GM18520 (cell line): ENCODE measurements at regions not wholly inside any gene's neighbourhood (a gene's known extent, or its start where the extent isn't known, plus 50 kb on each side); places are given as distances from the start of the nearest gene placed in this dataset.
"Not testable (repeated sequence)": the region's sequence is repeated elsewhere in the genome, so short reads cannot be mapped to it uniquely, and the experiment has no call there.

ENCODE experiments used
- ATAC-seq: cut with Tn5 transposase; IDR thresholded peaks from one replicate; pipeline ENCODE4 v1.9.1; 2021; ENCODE audit not compliant: unreplicated experiment

DNA sequence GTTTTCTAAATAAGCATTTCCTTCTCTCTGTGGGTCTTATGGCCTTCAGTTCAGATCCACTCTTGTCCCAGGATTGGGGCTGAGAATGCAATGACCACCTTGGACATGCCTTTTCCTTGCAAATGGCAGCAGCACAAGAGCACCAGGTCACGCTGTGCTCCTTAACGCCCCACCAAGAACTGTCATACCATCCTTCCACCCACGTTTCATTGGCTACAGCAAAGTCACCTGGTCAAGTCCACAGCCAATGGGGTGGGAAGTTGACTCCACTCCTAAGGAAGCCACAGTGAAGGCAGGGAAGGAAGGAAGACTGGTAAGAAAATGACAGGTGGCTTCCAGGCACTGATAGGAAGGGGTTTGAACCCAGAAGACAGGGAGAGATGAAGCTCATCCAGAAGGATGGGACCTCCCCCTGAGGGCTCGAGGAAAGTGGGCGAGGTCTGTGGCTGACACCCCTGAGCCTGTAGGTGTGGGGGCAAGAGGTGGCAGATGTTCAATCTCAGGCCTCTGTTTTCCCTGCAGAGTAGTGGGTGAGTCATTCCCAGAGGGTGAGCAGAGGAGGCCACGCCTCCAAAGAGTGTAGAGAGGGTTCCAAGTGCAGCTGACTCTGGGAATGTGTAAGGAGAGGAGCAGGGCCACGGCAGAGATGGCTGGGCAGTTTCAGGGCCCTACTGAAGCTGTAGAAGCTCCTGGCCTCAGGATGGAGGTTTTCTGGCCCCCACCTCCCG, 113.5 kb upstream of the VRK1 start:
- ATAC-seq, result no peak

DNA sequence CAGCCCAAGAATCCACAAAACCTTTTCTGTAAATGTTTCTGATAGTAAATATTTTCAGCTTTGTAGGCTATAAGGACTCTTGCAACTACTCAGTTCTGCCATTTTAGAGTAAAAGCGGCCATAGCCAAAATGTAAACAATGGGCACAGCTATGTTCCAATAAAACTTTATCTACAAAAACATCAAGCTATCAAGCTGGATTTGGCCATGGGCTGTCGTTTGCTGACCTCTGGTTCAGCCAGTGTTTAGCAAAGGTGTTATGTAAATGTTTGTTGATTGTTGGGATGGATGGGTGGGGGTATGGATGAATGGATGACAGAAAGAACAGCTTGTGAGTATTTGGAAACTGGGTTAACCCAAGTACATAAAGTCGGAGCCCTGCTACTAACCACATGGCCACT, 111.1 kb upstream of the VRK1 start:
- ATAC-seq, result no peak

DNA sequence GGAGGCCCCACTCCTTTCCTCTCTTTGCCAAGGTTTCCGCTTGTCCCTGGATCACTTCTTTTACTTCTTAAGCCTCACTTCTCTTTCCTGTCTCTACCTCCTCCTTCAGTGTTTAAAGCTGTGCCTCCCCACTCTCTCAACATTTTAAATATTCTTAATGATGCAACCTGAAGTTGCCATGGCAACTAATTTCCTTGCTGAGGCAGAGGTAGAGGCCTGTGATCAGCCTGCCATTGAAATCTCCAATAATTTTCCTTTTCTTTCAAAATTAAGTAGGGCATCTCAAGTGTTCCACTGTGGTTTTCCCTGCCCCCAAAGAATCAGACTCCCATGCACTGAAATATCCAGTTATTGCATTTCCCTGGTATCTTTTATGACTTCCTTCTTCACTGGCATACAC, 108.6 kb upstream of the VRK1 start:
- ATAC-seq, result no peak

DNA sequence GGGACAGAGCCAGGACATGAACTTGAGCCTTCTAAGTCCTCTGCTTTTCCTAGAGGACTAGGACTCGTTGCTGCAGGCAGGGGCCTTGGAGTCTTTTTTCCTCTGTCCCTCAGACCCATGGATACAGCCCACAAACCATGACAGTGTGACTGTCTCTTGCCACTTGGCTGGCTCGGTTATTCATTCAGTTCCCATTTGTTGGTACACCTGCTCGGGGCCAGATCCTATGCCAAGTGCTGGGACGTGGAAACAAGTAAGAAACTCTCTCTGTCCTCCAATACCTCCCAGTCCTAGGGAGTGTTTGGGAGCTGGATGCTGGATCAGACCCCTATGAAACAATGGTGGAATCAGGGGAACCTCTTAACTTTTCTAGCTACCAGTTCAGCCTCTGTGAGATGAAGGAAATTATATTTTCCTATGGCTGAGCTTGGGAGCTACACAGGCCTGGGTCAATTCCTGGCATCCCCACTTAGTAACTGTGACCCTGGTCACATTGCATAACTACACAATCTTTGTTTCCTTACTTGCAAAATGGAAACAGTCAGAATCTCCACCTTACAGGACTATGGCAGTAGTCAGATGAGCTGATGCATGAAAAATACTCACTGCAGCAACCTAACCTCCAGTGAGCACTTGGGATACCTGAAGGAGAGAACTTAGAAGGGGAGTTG, 106.3 kb upstream of the VRK1 start:
- no peak for ATAC-seq

DNA sequence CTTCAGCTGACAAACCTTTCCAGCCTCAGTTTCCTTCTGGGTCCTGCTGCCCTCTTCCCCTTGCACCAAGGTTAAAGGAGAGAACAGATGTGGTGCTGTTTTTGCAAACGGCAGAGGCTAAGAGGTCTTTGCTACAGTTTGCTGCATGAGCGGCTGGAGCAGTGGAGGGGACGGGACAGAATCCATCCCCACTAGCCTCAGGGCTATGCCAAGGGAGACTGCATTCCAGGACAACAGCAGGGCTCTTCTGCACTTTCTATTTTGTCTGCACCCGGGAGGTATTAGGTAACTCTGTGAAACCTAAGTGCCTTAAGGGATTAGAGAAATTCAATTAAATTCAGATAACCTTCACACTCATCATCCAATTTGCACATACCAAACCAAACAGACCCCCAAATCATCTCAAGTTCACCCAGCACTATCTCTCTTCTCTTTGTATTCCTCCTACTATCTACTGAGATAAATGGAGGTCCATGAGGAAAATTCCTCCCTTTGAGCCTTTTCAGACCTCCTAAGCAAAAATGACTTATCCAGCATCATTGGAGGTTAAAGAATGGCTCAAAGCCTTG, 103.8 kb upstream of the VRK1 start:
- ATAC-seq, result no peak

DNA sequence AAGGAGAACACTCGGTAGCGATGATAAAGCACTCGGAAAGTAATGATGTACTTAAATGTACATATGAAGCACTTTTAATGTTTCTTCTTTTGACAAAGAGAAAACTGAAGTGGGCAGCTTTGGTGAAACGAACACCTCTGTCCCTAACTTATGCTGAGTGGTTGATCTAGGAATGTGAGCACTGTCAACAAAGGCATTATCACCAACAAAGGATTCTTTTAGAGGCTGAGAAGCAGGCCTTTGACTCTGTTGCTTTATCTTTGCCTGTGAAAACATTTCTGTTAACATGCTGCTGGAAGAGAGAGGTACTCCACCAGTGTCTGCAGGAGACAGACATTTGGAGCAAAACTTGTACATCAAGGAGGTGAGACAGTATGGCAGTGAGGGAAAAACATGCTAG, 103.2 kb upstream of the VRK1 start:
- no peak for ATAC-seq

DNA sequence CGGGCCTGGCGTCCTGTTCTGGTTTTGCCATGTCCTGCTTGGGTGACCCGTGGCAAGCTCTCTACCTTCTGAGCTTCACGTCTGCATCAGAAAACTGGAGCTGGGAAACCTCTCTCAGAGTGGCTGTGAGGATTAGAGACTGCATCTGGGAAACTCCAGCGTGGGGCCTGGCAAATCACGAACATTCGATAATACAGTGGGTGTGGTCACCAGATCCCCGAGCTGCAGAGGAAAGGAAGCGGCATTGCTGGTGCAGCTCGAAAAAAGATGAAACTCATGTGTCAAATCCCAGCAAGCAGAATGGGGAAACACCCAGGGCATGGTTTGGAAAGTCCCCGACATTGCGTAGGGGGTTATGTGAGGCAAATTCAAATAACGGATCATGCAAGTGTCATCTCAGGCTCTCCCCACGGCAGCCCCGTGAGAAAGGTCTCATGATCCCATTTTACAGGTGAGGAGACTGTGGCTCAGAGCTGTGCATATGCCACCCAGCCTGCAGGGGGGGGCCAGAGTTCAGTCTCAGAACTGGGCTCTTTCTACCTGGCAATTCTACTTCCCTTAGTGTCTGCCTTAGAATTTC, 98.1 kb upstream of the VRK1 start:
- ATAC-seq, result peak; percentile 77

DNA sequence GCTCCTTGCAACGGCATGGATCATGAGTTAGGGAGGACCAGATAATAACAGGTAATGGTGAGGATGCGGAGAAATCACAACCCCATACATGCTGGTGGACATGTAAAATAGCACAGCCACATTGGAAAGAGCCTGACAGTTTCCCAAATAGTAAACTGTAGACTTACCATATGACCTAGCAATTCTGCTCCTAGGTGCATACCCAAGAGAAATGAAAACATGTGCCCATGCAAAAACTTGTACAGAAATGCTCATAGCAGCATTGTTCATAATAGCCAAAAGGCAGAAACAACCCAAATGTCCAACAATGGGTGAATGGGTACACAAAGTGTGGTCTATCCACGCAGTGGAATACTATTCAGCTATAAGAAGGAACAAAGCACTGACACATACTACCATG, 97.5 kb upstream of the VRK1 start:
- ATAC-seq, result no peak

DNA sequence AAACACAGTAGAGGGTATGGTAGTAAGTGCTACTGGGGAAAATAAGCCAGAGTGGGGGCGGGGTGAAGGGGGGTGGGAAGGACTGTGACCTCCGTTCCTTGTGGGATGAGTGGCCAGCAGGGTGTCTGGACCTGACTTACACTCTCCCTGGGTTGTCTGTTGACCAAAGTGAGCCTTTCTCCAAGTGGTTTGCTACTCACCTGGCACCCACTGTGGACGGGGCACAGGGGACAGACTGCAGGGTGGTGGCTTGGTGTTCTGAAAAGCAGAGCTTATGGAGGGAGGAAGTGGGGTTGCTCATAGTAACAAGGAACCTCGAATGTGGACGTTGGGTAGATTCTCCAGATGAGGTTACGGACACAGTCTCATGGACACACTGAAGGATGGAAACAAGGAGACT, 94.4 kb upstream of the VRK1 start:
- no peak for ATAC-seq

DNA sequence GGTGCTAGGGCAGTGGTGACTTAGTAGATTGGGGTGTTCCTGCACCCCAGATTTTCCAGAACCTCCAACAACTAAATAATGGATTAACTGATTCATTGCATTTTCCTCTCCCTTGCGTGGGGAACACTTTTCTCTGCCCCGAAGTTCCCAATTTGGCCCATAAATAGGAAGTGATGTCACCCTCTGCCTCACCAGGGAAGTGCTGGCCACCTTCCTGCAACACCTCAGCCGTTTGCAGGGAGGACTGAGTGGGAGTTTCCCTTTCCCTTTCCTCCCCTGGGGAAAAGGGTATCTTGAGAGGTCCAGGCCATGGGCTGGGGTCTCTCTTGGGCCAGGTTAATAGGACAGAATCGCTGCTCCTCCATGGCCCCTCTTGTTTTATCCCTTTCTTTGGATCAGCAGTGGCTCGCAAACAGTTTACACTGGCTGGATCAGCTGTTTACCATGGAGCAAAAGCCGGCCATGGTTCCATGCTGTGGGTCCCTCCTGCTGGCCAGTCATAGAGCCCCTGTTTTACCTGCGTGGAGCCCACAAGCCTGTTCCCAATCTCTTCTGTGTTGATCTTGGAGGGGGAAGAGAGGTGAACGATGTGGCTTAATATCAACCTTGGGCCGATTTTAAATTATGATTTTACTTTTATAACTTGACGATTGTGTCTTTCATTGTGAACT, 91.6 kb upstream of the VRK1 start:
- ATAC-seq, result no peak

DNA sequence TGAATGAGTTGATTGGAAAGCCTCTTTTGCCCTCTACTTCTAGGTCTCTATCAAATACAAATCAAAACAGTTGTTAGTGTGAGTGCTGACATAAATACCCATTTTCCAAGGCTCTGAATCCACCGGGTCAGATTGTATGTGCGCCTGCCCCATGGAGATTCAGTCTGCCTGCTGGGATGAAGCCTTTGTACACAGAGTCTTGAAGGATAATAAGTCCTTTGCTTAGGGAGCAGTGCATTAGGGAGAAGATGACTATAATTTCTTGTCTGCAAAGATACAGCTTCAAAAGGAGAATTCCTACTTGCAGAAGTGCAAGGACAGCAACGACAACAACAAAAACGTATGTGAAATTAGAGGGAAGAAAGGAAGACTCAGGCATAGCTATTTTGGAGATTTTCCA, 90.3 kb upstream of the VRK1 start:
- ATAC-seq, result no peak

DNA sequence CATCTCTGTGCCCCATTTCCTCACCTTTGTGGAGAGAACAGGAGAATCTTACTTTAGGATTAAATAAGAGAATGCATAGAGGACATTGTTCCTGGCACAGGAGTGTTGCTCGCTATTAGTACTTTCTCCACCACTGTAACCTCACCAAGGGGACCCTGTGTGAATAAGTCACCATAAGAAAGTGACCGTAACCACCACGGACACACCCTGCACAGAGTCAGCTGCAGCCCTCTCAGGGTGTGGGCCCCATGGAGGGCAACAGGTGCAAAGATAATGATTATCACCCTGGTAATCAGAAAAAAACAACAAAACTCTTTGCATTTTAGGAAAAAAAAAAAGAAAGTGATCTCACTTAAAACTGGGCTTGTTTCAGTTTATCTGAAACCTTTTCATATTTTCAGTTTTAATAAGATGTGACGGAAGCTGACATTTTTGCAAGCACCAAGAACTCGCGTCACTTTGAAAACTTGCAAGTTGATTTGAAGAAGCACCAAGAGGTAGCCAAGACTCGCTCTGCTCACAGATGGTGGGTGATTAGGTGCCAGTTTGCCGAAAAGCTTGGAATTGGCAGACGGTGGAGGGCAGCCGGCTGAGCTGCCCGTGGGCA, 87.0 kb upstream of the VRK1 start:
- peak; percentile 75 for ATAC-seq

DNA sequence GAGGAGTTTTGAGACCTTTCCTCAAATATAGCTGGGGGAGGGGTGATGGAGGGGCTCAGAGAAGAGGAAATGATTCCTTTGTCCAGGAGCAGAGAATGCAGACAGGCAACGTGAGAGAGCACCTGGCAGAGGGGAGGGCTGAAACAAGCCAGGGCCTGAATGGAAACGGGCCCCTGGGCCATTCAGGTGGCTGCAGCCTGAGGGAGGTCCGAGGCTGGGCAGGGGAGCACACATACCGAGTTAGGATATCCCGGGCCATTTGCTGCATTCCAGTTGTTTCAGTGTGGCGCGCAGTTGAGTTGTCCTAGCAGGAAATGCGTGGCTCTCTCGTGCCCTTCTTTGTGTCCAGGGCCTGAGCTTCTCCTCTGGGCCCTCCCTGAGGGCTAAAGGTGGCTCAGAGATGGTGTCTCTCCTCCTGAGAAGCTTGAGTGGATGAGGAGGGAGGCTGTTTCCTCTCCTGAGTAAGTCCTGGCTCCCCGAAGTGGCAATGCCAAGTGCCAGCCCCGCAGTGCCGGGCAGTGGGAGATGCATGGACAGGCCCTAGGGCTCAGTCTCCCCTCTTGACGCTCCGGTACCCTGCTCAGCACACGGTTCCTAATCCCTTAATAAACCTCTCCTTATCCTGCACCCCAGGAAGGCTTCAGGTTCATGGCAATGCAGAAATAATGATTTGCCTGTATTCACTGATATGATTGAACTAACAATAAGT, 85.5 kb upstream of the VRK1 start:
- no peak for ATAC-seq

DNA sequence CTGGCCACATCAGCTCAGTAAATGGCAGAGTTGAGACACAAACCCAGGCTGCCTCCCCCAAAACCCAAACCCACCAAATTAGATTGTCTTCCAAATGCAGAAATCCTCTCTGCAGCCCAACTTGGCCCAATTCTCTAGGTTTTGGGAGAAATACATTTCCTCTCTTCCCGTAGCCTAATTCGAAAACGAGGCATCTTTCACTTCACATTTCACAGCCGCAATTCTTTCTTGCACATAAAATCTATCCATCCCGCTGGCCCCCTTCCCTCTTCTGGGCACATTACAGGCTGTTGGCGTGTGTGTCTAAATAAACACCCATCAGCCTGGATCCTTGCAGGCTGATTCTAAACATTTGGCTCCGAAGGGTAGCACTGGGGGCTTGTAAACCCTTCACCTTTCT, 83.8 kb upstream of the VRK1 start:
- no peak for ATAC-seq

DNA sequence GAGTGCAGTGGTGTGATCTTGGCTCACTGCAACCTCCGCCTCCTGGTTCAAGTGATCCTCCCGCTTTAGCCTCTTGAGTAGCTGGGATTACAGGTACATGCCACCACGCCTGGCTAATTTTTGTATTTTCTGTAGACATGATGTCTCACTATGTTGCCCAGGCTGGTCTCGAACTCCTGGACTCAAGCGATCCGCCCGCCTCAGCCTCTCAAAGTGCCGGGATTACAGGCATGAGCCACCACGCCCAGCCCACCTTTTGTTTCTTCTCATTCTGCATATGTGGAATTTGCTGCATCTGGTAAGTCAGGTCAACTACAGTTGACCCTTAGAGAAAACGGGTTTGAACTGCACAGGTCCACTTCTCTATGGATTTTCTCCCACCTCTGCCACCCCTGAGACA, 82.6 kb upstream of the VRK1 start:
- ATAC-seq, result not testable (repeated sequence)

DNA sequence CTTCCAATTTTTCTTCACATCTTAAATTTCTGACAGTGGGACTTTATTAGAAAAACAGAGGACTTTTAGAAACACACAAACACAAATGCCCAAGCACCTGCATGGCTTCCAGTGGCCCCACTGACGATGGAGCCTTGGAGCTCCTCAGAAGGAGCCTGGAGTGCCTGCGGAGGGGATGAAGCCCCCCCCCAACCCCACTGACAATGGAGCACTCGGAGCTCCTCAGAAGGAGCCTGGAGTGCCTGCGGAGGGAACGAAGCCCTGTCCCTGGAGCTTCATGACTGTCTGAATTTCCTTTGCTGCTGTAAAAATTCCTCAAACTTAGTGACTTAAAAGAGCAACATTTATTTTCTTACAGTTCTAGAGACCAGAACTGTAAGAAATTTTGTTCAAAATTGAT, 80.1 kb upstream of the VRK1 start:
- no peak for ATAC-seq

DNA sequence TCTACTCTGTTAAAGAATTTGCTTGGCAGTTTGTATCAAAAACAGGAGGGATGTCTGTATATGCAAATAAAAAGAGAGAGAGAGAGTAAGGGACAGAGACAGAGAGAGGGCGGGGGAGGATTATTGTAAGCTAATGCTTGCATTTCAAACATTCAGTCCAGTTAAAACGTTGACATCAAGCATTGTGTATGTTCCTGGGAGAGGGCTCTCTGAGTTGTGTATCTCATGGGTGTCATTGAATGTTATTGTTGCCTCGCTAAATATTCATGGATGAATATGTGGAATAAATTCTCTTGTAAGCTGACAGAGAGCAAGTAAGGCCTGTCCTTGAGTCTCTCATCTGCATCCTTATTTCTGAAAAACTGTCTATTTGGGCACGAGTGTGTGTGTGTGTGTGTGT, 78.8 kb upstream of the VRK1 start:
- no peak for ATAC-seq

DNA sequence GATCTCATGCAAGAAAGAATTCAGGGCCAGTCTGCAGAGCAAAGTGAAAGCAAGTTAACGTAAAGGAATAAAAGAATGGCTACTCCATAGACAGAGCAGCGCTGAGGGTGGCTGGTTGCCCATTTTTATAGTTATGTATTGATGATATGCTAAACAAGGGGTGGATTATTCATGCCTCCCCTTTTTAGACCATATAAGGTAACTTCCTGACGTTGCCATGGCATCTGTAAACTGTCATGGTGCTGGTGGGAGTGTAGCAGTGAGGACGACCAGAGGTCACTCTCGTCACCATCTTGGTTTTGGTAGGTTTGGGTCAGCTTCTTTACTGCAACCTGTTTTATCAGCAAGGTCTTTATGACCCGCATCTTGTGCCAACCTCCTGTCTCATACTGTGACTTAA, 76.5 kb upstream of the VRK1 start:
- ATAC-seq, result not testable (repeated sequence)

DNA sequence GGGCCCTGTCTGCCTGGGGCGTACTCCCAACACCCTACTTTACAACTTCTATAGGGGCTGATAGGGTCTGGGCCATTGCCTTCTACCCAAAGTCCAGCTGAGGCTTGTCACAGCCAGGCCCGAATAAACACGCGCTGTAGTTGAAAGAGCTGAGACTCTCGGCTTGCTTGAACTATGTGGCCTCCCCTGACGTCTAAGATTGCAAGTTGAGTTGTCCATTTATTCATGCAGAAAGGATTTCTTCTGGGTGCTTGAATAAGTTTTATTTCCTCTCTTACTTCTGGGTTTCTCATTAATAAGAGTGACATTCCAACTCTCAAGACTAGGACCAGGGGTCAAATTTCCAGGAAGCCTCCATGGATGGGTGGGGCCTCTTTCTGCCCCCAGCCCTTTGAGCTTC, 74.4 kb upstream of the VRK1 start:
- ATAC-seq, result no peak

DNA sequence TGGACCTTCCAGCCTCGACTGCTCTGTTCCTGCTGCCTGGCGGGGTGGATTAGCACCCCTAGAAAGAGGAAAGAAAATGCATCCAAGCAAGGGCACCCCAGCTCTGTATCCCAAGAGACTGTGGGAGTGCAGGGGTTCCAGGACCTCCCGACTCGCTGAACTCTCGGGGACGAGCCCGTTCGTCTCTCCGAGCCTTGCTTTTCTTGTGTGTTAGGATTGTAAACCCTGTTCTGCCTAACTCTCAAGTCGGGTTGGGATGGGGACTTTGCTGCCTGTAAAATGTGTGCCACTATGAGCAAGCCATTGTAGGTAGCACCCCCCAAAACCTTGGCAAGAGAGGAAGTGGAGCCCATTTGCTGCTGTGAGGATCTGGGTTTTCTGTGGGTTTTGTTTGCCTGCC, 73.2 kb upstream of the VRK1 start:
- no peak for ATAC-seq

DNA sequence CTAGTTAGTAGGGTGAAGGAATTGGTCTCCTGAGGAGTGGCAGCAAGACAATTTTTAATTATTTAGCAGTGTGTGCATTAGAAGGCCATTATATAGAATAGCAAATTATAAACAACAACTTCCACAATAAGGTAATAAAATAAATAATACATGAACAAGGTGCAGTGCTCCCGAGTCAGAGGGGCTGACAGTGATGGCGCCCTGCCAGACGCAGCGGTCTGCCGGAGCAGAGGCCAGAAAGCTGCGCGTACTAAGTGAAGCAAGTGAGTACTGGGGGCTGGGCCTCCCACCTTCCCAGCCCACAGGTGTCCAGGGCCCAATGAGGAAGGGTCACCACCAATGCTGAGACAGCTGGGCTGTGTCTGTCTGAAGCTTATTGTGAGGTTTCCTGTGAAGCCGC, 72.0 kb upstream of the VRK1 start:
- ATAC-seq, result no peak
